Keratinocyte (primary cell): ENCODE measurements at regions not wholly inside any gene's neighbourhood (a gene's known extent, or its start where the extent isn't known, plus 50 kb on each side); places are given as distances from the start of the nearest gene placed in this dataset.

Source experiments
- DNase-seq: peaks from one replicate; pipeline ENCODE4 v3.0.0-alpha.2; 2011; ENCODE audit warnings: low read depth, missing footprints, low spot score
- FAIRE-seq: peaks from 2 replicates; lab custom pipeline; 2011; peaks lifted over from hg19 to GRCh38; lab: Jason Lieb, UNC
- H2AFZ ChIP-seq: 2 replicates; pipeline ENCODE4 v1.6.0; 2012; ENCODE audit warnings: low read length, control low read depth, inconsistent platforms; ENCODE audit not compliant: control insufficient read depth
- H3K27ac ChIP-seq: 2 replicates; pipeline ENCODE4 v1.5.1; 2011; ENCODE audit warnings: low read length; ENCODE audit not compliant: control insufficient read depth, insufficient read depth
- H3K27me3 ChIP-seq: 3 replicates; pipeline ENCODE4 v1.6.0; 2011; ENCODE audit warnings: low read length; ENCODE audit not compliant: control insufficient read depth, insufficient read depth; ENCODE audit errors: extremely low read depth
- H3K36me3 ChIP-seq, 2 experiments: 2 replicates in 1 of 2; 3 replicates in 1 of 2; pipeline ENCODE4 v1.5.1; 2011; ENCODE audit warnings: low read length in 2 of 2, mild to moderate bottlenecking in 1 of 2; ENCODE audit not compliant: control insufficient read depth in 2 of 2, insufficient read depth in 2 of 2; ENCODE audit errors: extremely low read depth in 1 of 2
- H3K4me1 ChIP-seq: 3 replicates; pipeline ENCODE4 v1.5.1; 2011; ENCODE audit warnings: low read length; ENCODE audit not compliant: control insufficient read depth, insufficient read depth; ENCODE audit errors: extremely low read depth
- H3K4me2 ChIP-seq: 3 replicates; pipeline ENCODE4 v1.6.0; 2011; ENCODE audit warnings: low read depth, low read length; ENCODE audit not compliant: control insufficient read depth, insufficient read depth; ENCODE audit errors: extremely low read depth
- H3K4me3 ChIP-seq, 3 experiments: fragments of 200-600 bp in 1 of 3; sonication (generic) in 1 of 3; 2 replicates in 2 of 3; 3 replicates in 1 of 3; pipeline ENCODE4 v1.5.1; 2011 to 2016; ENCODE audit warnings: low read length in 3 of 3, mild to moderate bottlenecking in 3 of 3, control low read depth in 2 of 3, inconsistent platforms in 1 of 3, low read depth in 1 of 3, mixed read lengths in 1 of 3, mixed run types in 1 of 3, moderate library complexity in 1 of 3; ENCODE audit not compliant: control insufficient read depth in 2 of 3, insufficient read depth in 2 of 3; ENCODE audit errors: extremely low read depth in 1 of 3
- H3K79me2 ChIP-seq: 2 replicates; pipeline ENCODE4 v1.6.0; 2012; ENCODE audit warnings: low read length; ENCODE audit not compliant: control insufficient read depth, insufficient read depth
- H3K9ac ChIP-seq: 3 replicates; pipeline ENCODE4 v1.6.0; 2011; ENCODE audit warnings: low read length; ENCODE audit not compliant: control insufficient read depth, insufficient read depth; ENCODE audit errors: extremely low read depth
- H3K9me1 ChIP-seq: 3 replicates; pipeline ENCODE4 v1.6.0; 2011; ENCODE audit warnings: low read length; ENCODE audit not compliant: control insufficient read depth, insufficient read depth; ENCODE audit errors: extremely low read depth
- H3K9me3 ChIP-seq: 2 replicates; pipeline ENCODE4 v1.5.1; 2012; ENCODE audit warnings: low read depth, low read length; ENCODE audit not compliant: control insufficient read depth
- H4K20me1 ChIP-seq: 3 replicates; pipeline ENCODE4 v1.6.0; 2011; ENCODE audit warnings: low read length; ENCODE audit not compliant: control insufficient read depth, insufficient read depth; ENCODE audit errors: extremely low read depth
- EZH2 ChIP-seq: IDR thresholded peaks from one replicate; pipeline ENCODE4 v1.6.1; 2012; ENCODE audit warnings: inconsistent platforms, mild to moderate bottlenecking, low read length, moderate library complexity
- dilution Hi-C: fragments of 300-500 bp; cut with MboI; formaldehyde crosslinking; loops from one replicate; pipeline ENCODE4 v1.7.0; 2020; ENCODE audit warnings: low sequenced_read_pairs; ENCODE audit not compliant: extremely low pct_ligation_motif_present
- TF ChIP-seq, protein P1 (sequence below), 3 experiments: IDR thresholded peaks in 1 of 3; conservative IDR thresholded peaks in 1 of 3; optimal IDR thresholded peaks in 1 of 3; 2 replicates in 2 of 3; 3 replicates in 1 of 3; pipeline versions ENCODE3 to v1.5.1; 2011; ENCODE audit warnings: low read length in 3 of 3, mild to moderate bottlenecking in 3 of 3, moderate library complexity in 2 of 3, control low read depth in 1 of 3, inconsistent platforms in 1 of 3; ENCODE audit not compliant: insufficient read depth in 2 of 3; ENCODE audit errors: extremely low read depth in 1 of 3

DNA sequence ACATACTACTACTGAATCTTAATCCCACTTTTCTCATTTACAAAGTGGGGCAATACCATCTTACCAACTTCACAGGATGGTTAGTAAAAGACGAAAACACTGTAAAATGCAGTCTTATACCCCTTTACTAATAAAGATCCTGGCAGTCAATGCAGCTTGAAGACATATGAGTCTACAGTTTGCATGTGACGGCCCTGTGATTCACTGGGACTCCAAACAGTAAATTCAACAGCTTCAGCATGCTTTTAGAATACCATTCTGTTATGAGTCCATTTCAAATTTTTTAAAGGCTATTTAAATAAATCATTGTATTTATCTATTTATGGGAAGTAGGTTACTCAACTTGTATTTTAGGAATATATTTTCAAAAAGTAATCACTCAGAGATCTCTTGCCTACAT, 629.1 kb downstream of the LIG4 start:
- H3K4me3 ChIP-seq, result no peak overlapping the region
- no peak overlapping the region for H3K27ac ChIP-seq
- no peak overlapping the region for H3K9ac ChIP-seq
- FAIRE-seq (no peak), DNase-seq (no peak)
- dilution Hi-C loops, result no loop called here
- H3K9me3 ChIP-seq, result no peaks in the 10 kb centered on the region
- H4K20me1 ChIP-seq, result no peaks in the 10 kb centered on the region
- no peaks in the 10 kb centered on the region for H3K4me1 ChIP-seq
- H3K79me2 ChIP-seq, result no peaks in the 10 kb centered on the region
- H3K9me1 ChIP-seq, result no peaks in the 10 kb centered on the region
- TF ChIP-seq, protein P1, sequence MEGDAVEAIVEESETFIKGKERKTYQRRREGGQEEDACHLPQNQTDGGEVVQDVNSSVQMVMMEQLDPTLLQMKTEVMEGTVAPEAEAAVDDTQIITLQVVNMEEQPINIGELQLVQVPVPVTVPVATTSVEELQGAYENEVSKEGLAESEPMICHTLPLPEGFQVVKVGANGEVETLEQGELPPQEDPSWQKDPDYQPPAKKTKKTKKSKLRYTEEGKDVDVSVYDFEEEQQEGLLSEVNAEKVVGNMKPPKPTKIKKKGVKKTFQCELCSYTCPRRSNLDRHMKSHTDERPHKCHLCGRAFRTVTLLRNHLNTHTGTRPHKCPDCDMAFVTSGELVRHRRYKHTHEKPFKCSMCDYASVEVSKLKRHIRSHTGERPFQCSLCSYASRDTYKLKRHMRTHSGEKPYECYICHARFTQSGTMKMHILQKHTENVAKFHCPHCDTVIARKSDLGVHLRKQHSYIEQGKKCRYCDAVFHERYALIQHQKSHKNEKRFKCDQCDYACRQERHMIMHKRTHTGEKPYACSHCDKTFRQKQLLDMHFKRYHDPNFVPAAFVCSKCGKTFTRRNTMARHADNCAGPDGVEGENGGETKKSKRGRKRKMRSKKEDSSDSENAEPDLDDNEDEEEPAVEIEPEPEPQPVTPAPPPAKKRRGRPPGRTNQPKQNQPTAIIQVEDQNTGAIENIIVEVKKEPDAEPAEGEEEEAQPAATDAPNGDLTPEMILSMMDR (optimal IDR thresholded peaks at IDR 0.05 in 1 of 3, IDR thresholded peaks at IDR 0.05 in 1 of 3, conservative IDR thresholded peaks at IDR 0.05 in 1 of 3; ENCODE audit: extremely low read depth in 1 of 3, insufficient read depth in 2 of 3, low read length in 3 of 3), result no peak
- TF ChIP-seq EZH2, result no peak
- H3K36me3 ChIP-seq, result no peaks in the 10 kb centered on the region
- no peaks in the 10 kb centered on the region for H3K27me3 ChIP-seq
- H3K4me2 ChIP-seq, result no peak overlapping the region
- H2AFZ ChIP-seq, result no peak overlapping the region

DNA sequence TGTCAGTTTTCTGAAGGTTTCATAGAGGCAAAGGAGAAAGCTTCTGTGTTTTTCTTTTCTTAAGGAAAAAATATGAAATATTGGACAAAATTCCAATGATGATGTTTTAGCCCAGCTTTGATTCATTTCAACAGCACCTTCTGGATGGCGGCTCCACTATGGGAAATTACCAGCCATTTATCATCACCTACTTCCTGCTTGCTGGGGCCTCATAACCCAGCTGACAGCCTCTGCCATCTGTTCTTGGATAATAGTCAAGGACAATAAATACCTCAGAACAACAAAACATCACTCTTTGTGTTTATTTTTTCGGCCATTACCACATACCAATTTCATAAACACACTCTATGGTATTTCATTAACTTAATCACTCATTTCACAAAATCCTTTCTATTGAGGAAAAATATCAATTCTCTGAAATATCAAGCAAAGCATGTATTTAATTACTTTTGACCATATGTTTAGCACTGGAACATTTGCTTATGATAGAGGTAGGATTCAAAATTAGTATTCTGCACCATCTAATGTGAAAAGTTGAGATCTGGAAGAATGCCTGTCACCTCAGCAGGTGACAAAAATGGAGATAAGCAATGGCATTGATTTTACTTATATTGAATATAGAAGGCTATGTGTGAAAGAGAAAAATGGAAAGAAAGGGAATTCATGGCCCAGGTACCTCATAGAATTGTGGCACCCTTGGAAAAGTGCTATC, 629.7 kb downstream of the LIG4 start:
- Histone ChIP-seq H4K20me1 (no peaks in the 10 kb centered on the region), H3K79me2 (no peaks in the 10 kb centered on the region), H3K36me3 (no peaks in the 10 kb centered on the region), H3K4me2 (no peak overlapping the region), H2AFZ (no peak overlapping the region), H3K4me3 (no peak overlapping the region), H3K4me1 (no peaks in the 10 kb centered on the region), H3K9ac (no peak overlapping the region), H3K27me3 (no peaks in the 10 kb centered on the region), H3K9me1 (no peaks in the 10 kb centered on the region), H3K27ac (no peak overlapping the region), H3K9me3 (no peaks in the 10 kb centered on the region)
- dilution Hi-C loops, result no loop called here
- no peak for DNase-seq
- no peak for FAIRE-seq
- TF ChIP-seq EZH2, result no peak

DNA sequence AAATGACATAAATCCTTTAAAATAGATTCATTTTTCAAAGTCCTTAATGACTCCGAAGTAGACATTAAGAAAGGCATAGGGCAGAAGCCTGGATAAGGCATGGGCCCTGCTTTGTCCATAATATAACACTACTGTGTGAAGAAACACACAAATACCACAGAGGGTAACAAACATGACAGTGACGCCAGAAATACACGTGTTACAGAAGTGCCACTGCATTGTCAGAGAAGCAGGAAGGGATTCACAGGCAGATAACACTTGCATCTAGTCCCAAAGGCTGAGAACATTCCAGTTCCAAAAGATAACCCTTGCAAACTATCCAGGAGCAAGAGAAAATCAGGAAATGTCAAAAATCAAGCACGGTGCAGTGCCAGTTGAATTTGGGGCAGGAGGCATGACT, 633.2 kb downstream of the LIG4 start:
- H4K20me1 ChIP-seq, result no peaks in the 10 kb centered on the region
- H3K27me3 ChIP-seq, result no peaks in the 10 kb centered on the region
- no peak overlapping the region for H3K4me2 ChIP-seq
- no peaks in the 10 kb centered on the region for H3K4me1 ChIP-seq
- no peaks in the 10 kb centered on the region for H3K9me3 ChIP-seq
- H3K27ac ChIP-seq, result no peak overlapping the region
- no peaks in the 10 kb centered on the region for H3K9me1 ChIP-seq
- H3K79me2 ChIP-seq, result no peaks in the 10 kb centered on the region
- dilution Hi-C loops, result no loop called here
- no peak overlapping the region for H2AFZ ChIP-seq
- no peak for DNase-seq
- H3K36me3 ChIP-seq, result no peaks in the 10 kb centered on the region
- H3K4me3 ChIP-seq, result no peak overlapping the region
- no peak for FAIRE-seq
- H3K9ac ChIP-seq, result no peak overlapping the region
- no peak for TF ChIP-seq EZH2
- TF ChIP-seq, protein P1 (optimal IDR thresholded peaks at IDR 0.05 in 1 of 3, IDR thresholded peaks at IDR 0.05 in 1 of 3, conservative IDR thresholded peaks at IDR 0.05 in 1 of 3; ENCODE audit: extremely low read depth in 1 of 3, insufficient read depth in 2 of 3, low read length in 3 of 3), result no peak
